GM12891 (cell line): ENCODE measurements at regions not wholly inside any gene's neighbourhood (a gene's known extent, or its start where the extent isn't known, plus 50 kb on each side); places are given as distances from the start of the nearest gene placed in this dataset.

Source experiments
- PAX5 ChIP-seq: IDR thresholded peaks from 2 replicates; pipeline ENCODE4 v1.6.1; 2011; ENCODE audit warnings: low read length, moderate library complexity, mild to moderate bottlenecking; ENCODE audit not compliant: insufficient read depth, severe bottlenecking
- POLR2A ChIP-seq: IDR thresholded peaks from 2 replicates; pipeline ENCODE4 v1.6.1; 2011; ENCODE audit warnings: low read depth, low read length, control low read depth
- POLR2AphosphoS5 ChIP-seq: IDR thresholded peaks from 2 replicates; pipeline ENCODE4 v1.6.1; 2011; ENCODE audit warnings: low read depth, low read length, control low read depth
- POU2F2 ChIP-seq: IDR thresholded peaks from 2 replicates; pipeline ENCODE4 v1.6.1; 2011; ENCODE audit warnings: low read depth, mild to moderate bottlenecking, control low read depth, low read length, moderate library complexity
- SPI1 ChIP-seq: IDR thresholded peaks from 2 replicates; pipeline ENCODE4 v1.6.1; 2011; ENCODE audit warnings: low read depth, low read length, control low read depth
- TAF1 ChIP-seq: IDR thresholded peaks from 2 replicates; pipeline ENCODE4 v1.6.1; 2011; ENCODE audit warnings: low read depth, low read length, control low read depth

GRCh38 chr6:165984729-165985275 is 182.8 kb downstream of the TBXT start:
- TF ChIP-seq POLR2A (no peak), POLR2AphosphoS5 (no peak), TAF1 (no peak), SPI1 (no peak), POU2F2 (no peak), PAX5 (no peak)
